COLO829 (cell line): ENCODE measurements at regions not wholly inside any gene's neighbourhood (a gene's known extent, or its start where the extent isn't known, plus 50 kb on each side); places are given as distances from the start of the nearest gene placed in this dataset.
"Not testable (repeated sequence)": the region's sequence is repeated elsewhere in the genome, so short reads cannot be mapped to it uniquely, and the experiment has no call there.

ENCODE experiments used
- DNase-seq: peaks from one replicate; pipeline ENCODE4 v3.0.0; 2012; ENCODE audit warnings: low spot score

DNA sequence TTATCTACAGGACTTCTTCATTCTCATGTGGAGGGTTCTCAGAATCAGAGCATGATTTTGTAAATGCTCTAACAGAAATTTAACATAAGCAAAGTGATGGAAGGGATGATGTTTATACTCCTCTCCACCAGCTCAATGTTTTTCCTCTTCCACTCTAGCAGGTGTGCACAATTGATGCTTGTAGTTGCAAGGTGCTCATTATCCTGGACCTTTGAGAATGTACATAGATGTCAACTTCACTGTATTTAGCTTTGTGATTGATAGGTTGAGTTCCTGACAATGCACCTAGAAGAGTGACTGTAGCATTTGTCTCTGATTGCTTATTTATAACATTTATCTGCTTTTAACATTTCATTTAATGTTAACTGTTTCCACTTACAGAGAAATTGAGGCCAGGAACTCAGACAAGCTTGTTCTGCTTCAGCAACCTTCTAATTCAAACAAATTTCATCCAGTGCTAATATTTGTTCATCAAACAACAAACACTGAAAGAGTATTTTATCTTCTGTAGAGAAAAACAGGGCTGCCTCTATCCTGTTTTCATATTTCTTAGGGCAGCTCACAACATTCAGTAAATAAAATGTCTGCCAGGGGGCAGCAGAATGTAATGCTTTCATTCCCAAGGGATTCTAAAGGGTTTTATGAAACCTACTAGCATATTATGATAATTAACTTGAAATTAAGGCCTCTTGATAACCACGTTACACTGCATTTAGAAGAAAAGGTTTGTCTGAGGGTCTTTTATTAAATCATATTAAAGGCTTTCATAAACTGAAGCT lies 127.9 kb upstream of the NOL4 start:
- no peak for DNase-seq

DNA sequence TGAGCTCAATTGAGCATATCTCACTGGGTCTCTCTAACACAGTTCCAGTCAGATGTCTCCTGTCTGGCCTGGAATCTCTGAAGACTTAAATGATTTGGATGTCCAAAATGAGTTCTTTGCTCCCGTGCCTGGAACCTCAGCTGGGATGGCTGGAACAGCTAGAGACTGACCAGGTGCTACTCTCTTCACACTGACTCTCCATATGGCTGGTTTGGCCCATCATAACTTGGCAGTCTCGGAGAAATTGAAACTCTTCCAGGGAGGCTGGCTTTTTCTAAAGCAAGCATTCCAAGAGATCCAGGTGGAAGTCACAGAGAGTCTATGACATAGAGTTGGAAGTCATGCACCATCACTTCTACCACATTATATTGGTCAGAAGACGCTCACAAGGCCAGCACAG lies 129.6 kb upstream of the NOL4 start:
- DNase-seq: no peak

GRCh38 chr18:34357944-34358580 lies 133.3 kb upstream of the NOL4 start:
- DNase-seq: no peak

DNA sequence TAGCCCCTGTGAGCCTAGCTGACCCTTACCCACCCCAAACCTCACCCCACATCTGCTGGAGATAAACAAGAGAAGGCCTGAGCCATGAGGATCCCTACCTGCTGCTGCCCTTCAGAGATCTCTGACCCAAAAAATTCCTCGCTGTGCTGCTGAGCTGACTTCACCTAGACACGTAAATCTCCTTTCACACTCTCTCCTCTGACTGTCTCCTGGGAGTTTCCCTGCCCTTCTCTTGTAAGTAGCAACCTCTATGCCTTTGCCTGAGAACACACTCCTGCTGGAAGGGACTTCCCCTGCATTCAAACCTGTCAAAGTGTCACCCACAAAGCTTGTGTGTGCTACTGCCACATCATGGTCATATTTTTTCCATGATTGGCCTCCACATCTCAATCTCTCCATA lies 134.2 kb upstream of the NOL4 start:
- no peak for DNase-seq

GRCh38 chr18:34364699-34365098 lies 140.0 kb upstream of the NOL4 start:
- DNase-seq: no peak

DNA sequence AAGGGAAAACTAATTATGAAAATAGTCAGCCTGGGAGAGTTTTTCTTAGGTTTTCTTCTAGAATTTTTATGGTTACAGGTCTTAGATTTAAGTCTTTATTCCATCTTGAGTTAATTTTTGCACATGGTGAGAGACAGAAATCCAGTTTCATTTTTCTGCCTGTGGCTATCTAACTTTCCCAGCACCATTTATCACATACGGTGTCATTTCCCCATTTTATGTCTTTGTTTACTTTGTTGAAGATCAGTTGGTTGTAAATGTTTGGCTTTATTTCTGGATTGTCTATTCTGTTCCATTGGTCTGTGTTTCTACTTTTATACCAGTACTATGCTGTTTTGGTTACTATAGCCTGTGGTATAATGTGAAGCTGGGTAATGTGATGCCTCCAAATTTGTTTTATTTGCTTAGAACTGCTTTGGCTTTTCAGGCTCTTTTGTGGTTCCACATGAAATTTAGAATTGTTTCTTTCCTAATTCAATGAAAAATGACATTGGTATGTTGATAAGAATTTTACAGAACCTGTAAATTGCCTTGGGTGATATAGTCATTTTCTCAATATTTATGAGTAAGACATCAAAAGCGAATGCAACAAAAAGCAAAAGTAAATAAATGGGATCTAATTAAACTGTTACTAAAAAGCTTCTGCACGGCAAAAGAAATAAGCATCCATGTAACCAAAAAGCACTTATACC lies 146.1 kb upstream of the NOL4 start:
- DNase-seq: no peak

GRCh38 chr18:34380326-34380725 lies 155.6 kb upstream of the NOL4 start:
- no peak for DNase-seq

DNA sequence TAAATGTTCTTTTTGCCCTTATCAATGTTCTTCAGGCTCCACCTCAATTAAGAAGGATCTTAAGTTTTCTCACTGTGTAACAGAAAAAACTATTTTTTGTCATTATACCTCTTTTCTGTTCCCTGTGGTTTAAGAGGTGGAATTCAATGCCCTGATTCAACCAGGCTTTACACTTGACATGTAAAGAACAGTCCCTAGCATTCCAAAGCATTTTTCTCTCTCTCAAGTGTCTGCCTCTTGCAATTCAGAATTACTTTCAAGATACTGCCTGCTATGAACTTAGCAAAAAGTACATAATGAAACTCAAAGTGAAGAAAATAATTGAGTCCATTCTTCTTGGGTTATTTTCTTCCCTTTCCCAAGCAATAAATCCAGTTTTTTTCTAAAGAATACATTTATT lies 160.6 kb upstream of the NOL4 start:
- DNase-seq: no peak

GRCh38 chr18:34386803-34387202 lies 162.1 kb upstream of the NOL4 start:
- DNase-seq: no peak

DNA sequence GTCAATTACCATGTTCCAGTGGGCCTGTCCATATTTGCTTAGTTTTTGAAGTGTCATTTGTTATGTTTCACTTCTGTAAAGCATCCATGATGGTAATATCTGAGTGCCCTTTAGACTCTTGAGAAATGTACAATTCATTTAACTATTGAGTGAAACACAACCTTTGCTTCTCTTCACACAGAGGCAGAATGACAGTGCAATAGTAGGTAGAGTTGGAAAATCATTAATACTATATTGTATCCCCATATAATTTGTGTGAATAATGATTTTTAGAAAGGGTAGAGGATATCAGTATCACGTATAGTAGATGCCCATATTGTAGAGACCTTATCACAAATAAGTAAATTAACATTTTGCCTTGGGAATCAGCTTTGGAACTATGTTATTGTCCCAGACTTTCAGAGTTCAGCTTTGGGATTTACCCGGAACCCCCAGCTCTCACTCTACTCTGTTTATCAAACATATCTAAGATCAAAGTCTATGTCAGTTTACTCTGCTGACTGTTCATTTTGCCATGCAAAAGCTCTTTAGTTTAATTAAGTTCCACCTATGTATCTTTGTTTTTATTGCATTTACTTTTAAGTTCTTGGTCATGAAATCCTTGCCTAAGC lies 172.7 kb upstream of the NOL4 start:
- no peak for DNase-seq

DNA sequence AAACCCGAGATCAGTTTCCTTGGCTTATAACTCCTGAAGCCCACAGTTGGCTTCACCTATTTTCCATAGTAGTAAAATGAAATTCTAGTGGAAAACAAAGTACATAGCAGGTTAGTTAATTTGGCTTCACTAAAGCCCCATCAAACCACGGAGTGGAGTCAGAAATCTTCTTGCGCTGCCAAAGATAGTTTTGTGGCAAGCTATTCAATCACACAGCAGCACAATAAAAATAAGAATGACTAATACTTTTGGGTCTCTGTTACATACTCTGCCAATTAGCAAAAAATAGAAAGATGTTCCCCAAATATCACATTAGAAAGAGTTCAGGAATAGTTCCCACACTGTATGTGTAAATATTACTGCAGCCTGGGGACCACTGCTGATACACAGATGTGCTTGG lies 175.2 kb upstream of the NOL4 start:
- no peak for DNase-seq

GRCh38 chr18:34400834-34401233 lies 176.1 kb upstream of the NOL4 start:
- DNase-seq: no peak

- DNase-seq: no peak
These were observed 177.1 kb upstream of the NOL4 start for GRCh38 chr18:34401775-34402174.

GRCh38 chr18:34407471-34407870 lies 182.8 kb upstream of the NOL4 start:
- DNase-seq: not testable (repeated sequence)

DNA sequence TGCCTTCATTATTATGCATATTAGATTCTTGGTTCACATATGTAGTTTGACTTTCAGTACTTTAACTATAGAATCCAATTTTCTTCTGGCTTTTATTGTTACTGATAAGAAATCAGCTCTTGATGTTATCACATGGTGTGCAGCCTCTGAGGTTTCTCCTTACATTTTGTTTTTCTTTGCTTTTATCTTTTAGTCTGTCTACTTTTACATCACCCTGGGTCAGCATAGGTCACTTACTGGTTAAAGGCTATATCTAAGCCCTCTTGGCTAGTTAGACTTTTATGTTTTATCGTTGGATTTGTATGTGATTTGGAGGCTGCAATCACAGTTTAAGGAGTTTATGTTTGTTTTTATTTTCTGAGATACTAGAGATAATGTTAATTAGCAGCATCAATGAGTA lies 187.2 kb upstream of the NOL4 start:
- DNase-seq: no peak

- DNase-seq: no peak
These were observed 206.3 kb upstream of the NOL4 start for GRCh38 chr18:34431042-34431441.

DNA sequence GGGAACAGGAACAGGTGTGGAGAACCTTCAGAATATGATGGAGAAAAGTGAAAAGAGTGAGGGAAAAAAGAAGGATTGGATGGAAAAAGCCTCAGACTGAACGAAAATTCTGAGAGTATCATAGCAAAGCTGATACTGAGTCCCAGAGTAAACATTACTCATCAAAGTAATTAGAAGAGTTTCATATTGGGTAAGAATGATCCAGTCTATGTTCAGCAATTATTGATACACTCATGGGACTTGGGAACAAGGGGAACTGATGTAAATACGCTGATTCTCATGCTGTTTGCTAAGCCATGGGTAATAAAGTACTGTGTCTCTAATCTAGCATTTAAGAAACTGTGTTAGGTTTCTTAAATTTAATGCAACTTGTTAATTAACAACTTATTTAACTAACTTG lies 219.9 kb upstream of the NOL4 start:
- no peak for DNase-seq

DNA sequence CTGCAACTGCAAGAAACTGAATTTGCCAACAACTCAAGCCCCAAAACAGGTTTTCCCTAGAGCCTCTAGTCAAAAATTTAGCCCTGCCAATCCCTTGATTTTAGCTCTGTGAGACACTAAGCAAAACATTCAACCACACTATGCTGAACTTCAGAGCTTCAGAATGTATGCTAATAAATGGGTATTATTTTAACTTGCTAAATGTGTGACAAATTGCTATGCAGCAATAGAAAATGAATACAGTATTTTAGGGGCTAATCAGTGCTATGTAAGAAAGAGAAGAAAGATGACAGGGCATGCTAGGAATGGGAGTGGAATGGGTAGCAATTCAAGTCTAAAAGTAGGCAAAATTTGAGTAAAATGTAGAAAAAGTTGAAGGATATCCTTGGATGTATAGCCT lies 223.9 kb upstream of the NOL4 start:
- no peak for DNase-seq

DNA sequence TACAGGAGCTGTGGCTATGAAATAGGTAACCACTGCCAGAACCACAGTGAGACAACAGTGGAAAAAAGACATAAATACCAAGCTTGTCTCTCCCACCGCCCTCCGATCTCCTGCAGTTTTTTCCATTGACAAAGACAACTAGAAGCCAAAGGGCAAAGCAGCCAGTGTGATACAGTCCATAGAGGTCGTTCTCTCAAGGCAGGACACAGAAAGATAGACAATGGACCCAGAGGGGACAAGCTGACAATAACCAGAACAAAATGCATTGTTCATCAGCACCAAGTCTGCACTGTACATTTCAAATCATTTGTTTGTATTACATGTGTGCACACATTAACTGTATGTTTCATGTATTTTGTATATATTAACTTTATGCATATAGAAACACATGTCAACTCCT lies 233.0 kb upstream of the NOL4 start:
- no peak for DNase-seq

DNA sequence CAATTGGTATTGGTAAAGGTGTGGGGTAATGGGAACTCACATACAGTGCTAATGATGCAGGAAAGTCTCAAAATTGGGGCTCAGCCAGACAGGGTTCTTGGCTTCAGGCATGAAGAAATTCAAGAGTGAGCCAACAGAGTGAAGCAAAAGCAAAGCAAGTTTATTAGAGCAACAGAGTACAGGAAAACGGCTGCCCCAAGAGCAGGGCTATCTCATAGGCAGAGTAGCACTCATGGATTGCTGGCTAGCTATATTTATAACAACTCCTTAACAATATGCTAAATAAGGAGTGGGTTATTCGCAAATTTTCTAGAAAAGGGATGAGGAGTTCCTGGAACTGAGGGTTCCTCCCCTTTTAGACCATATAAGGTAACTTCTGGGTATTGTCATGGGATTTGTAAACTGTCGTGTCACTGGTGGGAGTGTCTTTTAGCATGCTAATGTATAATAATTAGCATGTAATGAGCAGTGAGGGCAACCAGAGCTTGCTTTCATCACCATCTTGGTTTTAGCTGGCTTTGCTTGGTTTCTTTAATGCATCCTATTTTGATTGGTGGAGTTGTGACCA lies 233.8 kb upstream of the NOL4 start:
- DNase-seq: no peak

DNA sequence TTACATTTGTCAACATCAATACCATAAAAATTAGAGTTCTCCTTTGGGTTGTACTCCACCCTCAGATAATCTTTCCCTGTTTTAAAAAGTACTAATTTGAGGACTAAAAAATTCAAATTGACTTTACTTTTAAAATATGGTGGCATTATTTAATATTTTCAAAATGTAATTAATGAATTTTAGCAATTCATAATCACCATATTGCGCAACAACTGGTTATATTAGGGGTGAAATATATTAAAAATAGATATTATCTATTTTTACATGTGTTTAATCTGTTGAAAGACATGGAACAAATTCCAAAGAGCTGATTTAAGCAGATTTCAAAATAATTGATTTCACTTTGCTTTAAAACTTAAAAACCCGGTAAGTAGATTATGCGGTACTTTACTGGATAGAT lies 236.6 kb upstream of the NOL4 start:
- DNase-seq: no peak

DNA sequence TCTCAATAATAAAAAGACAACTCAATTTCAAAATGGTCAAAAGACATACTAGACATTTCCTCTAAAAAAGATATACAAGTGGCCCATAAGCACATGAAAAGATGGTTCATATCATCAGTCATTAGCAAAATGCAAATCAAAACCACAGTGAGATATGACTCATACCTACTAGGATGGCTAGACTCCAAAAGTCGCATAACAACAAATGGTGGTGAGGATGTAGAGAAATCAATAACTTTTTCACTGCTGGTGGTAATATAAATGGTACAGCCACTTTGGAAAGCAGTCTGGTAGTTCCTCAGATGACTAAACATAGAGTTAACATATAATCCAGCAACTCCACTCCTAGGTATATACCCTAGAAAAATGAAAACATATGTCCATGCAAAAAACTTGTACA lies 242.3 kb upstream of the NOL4 start:
- DNase-seq: no peak
